HG03571 (cell line): ENCODE measurements at regions not wholly inside any gene's neighbourhood (a gene's known extent, or its start where the extent isn't known, plus 50 kb on each side); places are given as distances from the start of the nearest gene placed in this dataset.
A peak's percentile ranks its signal among the peaks of the same experiment; 100 is the strongest.
"Not testable (repeated sequence)": the region's sequence is repeated elsewhere in the genome, so short reads cannot be mapped to it uniquely, and the experiment has no call there.

ENCODE experiments used
- ATAC-seq: cut with Tn5 transposase; IDR thresholded peaks from one replicate; pipeline ENCODE4 v1.9.1; 2021; ENCODE audit not compliant: unreplicated experiment

- ATAC-seq: no peak
Measured at GRCh38 chr22:22697377-22698117, 53.1 kb downstream of the GGTLC2 start.

- no peak for ATAC-seq
Measured at GRCh38 chr22:22698263-22698750, 53.9 kb downstream of the GGTLC2 start.

GRCh38 chr22:22700631-22701030, 56.2 kb downstream of the GGTLC2 start:
- no peak for ATAC-seq

GRCh38 chr22:22701557-22701956, 57.1 kb downstream of the GGTLC2 start:
- not testable (repeated sequence) for ATAC-seq

GRCh38 chr22:22702237-22703202, 58.1 kb downstream of the GGTLC2 start:
- no peak for ATAC-seq

- no peak for ATAC-seq
Measured at GRCh38 chr22:22703203-22703570, 58.8 kb downstream of the GGTLC2 start.

- no peak for ATAC-seq
Measured at GRCh38 chr22:22703715-22704114, 59.3 kb downstream of the GGTLC2 start.

- no peak for ATAC-seq
Measured at GRCh38 chr22:22704156-22704946, 59.9 kb downstream of the GGTLC2 start.

GRCh38 chr22:22705328-22706100, 61.1 kb downstream of the GGTLC2 start:
- ATAC-seq: no peak

GRCh38 chr22:22706253-22706915, 62.0 kb downstream of the GGTLC2 start:
- no peak for ATAC-seq

- no peak for ATAC-seq
Measured at GRCh38 chr22:22709719-22710445, 65.5 kb downstream of the GGTLC2 start.

- no peak for ATAC-seq
Measured at GRCh38 chr22:22710719-22711531, 66.5 kb downstream of the GGTLC2 start.

- no peak for ATAC-seq
Measured at GRCh38 chr22:22711532-22711913, 67.1 kb downstream of the GGTLC2 start.

- ATAC-seq: no peak
Measured at GRCh38 chr22:22712092-22712658, 67.8 kb downstream of the GGTLC2 start.

GRCh38 chr22:22712666-22713365, 68.4 kb downstream of the GGTLC2 start:
- no peak for ATAC-seq

- ATAC-seq: no peak
Measured at GRCh38 chr22:22713416-22713815, 69.0 kb downstream of the GGTLC2 start.

GRCh38 chr22:22714600-22715335, 70.4 kb downstream of the GGTLC2 start:
- ATAC-seq: peak; percentile 52
